ENCODE measurements at regions not wholly inside any gene's neighbourhood (a gene's known extent, or its start where the extent isn't known, plus 50 kb on each side); places are given as distances from the start of the nearest gene placed in this dataset.

DNA sequence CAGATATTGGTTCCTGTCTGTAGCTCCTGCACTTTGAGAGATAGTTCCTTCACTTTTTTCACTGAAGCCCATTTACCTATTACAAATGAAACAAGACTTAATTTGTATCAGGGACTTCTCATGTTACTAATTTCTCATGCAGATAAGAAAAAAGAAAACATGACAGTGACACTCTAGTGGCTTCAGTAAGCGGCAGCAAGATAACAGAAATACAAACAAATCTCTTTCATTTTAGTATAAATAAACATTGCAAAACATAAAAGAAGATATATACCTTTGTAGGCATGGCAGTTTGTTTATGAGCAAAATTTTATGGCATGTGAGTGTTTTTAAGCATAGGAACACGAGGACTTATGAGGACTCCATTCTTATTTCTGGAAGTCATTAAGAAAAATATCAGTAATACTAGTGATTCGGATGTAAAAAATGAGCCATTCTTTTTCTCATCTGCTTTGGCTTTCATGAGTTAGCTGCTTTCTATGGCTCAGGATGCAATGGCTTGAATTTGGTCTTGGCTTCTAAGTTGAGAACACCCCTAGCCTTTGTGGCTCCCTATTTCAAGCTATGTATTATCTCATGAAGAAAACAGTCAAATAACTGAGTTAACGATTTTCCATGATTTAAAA lies 310.1 kb upstream of the RGS6 start:
- H3K4me1 ChIP-seq = no peaks in the 10 kb centered on the region
- H3K9me3 ChIP-seq = no peaks in the 10 kb centered on the region
- H3K4me3 ChIP-seq = no peak overlapping the region
- H3K27me3 ChIP-seq = no peaks in the 10 kb centered on the region
- no peak overlapping the region for H3K27ac ChIP-seq
- WGBS (ENCODE audit: insufficient coverage, low coverage, low lambda C conversion rate, missing lambda C conversion rate) = 72% methylated on average over 4 of the region's 4 CpGs
- DNase-seq (no peak), ATAC-seq (no peak)
- H3K36me3 ChIP-seq = peaks cover 0 to 11% (median 0%) of the 10 kb centered on the region in 4 donors
- TF ChIP-seq, protein P1, sequence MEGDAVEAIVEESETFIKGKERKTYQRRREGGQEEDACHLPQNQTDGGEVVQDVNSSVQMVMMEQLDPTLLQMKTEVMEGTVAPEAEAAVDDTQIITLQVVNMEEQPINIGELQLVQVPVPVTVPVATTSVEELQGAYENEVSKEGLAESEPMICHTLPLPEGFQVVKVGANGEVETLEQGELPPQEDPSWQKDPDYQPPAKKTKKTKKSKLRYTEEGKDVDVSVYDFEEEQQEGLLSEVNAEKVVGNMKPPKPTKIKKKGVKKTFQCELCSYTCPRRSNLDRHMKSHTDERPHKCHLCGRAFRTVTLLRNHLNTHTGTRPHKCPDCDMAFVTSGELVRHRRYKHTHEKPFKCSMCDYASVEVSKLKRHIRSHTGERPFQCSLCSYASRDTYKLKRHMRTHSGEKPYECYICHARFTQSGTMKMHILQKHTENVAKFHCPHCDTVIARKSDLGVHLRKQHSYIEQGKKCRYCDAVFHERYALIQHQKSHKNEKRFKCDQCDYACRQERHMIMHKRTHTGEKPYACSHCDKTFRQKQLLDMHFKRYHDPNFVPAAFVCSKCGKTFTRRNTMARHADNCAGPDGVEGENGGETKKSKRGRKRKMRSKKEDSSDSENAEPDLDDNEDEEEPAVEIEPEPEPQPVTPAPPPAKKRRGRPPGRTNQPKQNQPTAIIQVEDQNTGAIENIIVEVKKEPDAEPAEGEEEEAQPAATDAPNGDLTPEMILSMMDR (IDR thresholded peaks at IDR 0.05) = no peak
- no peak for TF ChIP-seq POLR2A (IDR thresholded peaks at IDR 0.05)
- intact Hi-C loops (cut with DNase I) = no loop called here

DNA sequence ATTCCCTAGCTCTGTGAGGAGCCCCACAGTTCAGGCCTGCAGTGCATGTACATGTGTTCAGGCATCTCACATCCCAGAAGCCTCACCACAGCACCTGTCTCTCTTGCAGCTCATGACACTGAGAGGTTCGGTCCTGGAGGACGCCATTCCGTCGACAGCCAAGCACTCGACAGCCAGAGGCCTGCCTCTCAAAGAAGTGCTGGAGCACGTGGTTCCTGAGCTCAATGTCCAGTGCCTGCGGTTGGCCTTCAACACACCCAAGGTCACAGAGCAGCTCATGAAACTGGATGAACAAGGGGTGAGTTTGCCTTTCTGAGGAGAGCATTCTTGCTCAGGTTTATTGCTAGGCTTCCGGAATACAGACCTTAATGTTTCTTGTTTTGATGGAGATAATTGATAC lies 308.3 kb upstream of the RGS6 start:
- Histone ChIP-seq H3K4me1 (no peaks in the 10 kb centered on the region), H3K36me3 (peaks cover 0 to 11% (median 0%) of the 10 kb centered on the region in 4 donors), H3K27me3 (no peaks in the 10 kb centered on the region), H3K4me3 (no peak overlapping the region), H3K9me3 (no peaks in the 10 kb centered on the region), H3K27ac (no peak overlapping the region)
- 92% methylated on average over 7 of the region's 8 CpGs for WGBS (ENCODE audit: insufficient coverage, low coverage, low lambda C conversion rate, missing lambda C conversion rate)
- no peak for TF ChIP-seq POLR2A (IDR thresholded peaks at IDR 0.05)
- TF ChIP-seq, protein P1 (IDR thresholded peaks at IDR 0.05) = no peak
- intact Hi-C loops (cut with DNase I) = no loop called here
- DNase-seq = no peak
- ATAC-seq = no peak

DNA sequence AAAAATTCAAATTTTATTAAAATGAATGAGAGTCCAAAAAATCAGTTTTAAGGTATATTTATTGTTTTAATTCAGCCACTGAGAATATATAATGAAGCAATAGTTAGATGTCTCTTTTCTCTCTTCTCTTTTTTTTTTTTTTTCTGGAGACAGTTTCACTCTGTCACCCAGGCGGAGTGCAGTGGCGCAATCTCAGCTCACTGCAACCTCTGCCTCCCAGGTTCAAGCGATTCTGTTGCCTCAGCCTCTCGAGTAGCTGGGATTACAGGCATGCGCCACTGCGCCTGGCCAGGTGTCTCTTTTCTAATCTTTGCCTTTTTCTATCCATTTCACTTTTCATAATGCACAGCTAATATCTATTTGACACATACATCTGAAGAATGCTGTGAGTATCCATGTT lies 307.1 kb upstream of the RGS6 start:
- DNase-seq = peak in 1 of 3 donors; percentile 60

DNA sequence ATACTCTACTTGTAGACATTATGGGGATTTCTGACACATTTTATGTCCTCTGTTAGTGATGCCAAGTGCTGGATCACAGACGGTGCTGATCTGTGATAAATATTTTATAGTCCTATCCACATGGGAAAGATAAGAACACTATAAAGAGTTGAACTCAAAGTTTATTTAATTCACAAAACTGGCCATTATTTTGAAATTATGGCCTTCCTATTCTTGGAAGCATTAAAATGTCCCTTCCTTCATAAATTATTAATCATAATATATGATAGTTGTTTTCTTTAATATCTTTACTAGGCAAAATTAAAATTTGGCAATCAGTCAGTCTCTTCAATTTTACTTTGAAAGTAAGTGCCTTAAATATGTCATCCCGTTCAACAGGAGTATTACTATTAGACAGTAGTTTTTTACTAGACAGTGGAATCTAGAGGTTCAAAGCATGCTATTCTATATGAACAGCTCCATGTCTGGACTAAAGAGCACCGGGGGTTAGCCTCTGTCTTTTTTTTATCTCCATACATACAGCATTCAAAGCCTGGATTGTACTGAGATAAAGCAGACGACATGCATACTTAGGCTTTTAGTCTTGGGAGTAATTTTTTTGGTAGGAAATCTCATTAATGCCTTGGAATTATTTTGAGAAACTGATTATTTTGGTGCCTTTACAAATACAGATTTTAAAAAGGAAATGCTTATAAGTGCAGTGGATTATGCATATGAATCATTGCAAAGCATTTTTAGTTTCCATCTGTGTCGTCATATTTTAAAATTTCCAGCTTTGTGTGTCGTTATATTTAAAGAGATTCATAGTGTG lies 306.1 kb upstream of the RGS6 start:
- peaks cover 0 to 11% (median 0%) of the 10 kb centered on the region in 4 donors for H3K36me3 ChIP-seq
- ATAC-seq (no peak), DNase-seq (no peak)
- H3K27me3 ChIP-seq = no peaks in the 10 kb centered on the region
- H3K4me1 ChIP-seq = no peaks in the 10 kb centered on the region
- TF ChIP-seq POLR2A (IDR thresholded peaks at IDR 0.05) = no peak
- TF ChIP-seq, protein P1 (IDR thresholded peaks at IDR 0.05) = no peak
- WGBS (ENCODE audit: insufficient coverage, low coverage, low lambda C conversion rate, missing lambda C conversion rate) = 77% methylated on average over 6 of the region's 6 CpGs
- H3K4me3 ChIP-seq = no peak overlapping the region
- intact Hi-C loops (cut with DNase I) = no loop called here
- no peak overlapping the region for H3K27ac ChIP-seq
- no peaks in the 10 kb centered on the region for H3K9me3 ChIP-seq

More for the DNA sequence above, 307.1 kb upstream of the RGS6 start:
- Histone ChIP-seq H3K27me3 (no peaks in the 10 kb centered on the region), H3K9me3 (no peaks in the 10 kb centered on the region), H3K4me1 (no peaks in the 10 kb centered on the region), H3K27ac (no peak overlapping the region), H3K36me3 (peaks cover 0 to 11% (median 0%) of the 10 kb centered on the region in 4 donors), H3K4me3 (no peak overlapping the region)
- TF ChIP-seq, protein P1 (IDR thresholded peaks at IDR 0.05) = no peak
- no peak for TF ChIP-seq POLR2A (IDR thresholded peaks at IDR 0.05)
- intact Hi-C loops (cut with DNase I) = no loop called here
- 58% methylated on average over 5 of the region's 6 CpGs for WGBS (ENCODE audit: insufficient coverage, low coverage, low lambda C conversion rate, missing lambda C conversion rate)
- ATAC-seq = no peak

All from right lobe of liver (tissue), 6 donors.